Stimulated activated CD8-positive, alpha-beta memory T cell treated with anti-CD3 and anti-CD28 coated beads, Interleukin-15, amount 100 ng/mL, for 24 hours (primary cell): ENCODE measurements at regions not wholly inside any gene's neighbourhood (a gene's known extent, or its start where the extent isn't known, plus 50 kb on each side); places are given as distances from the start of the nearest gene placed in this dataset.

Experiments used
- DNase-seq: peaks from one replicate; pipeline ENCODE4 v3.0.0-alpha.2; 2020; ENCODE audit warnings: low read depth

GRCh38 chr1:4431491-4431890, 222.9 kb upstream of the AJAP1 start:
- no peak for DNase-seq

DNA sequence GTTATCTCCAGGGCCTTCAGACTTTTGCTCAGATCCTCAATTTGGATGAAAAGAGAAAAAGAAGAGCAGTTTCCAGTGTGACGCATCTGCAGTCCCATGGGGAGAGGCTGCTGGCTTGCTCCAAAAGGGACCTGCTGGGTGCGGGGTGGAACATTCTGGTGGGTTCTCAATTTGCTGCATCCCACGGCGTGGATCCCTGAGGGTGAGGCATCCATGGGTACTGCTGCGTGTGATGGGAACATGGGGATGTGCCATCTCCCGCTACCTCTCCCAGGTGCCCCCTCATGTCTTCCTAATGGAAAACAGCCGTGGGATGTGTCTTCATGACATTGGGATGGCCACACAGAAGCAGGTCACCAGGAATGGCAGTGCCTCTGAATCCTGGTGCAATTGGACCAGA, 221.3 kb upstream of the AJAP1 start:
- no peak for DNase-seq

DNA sequence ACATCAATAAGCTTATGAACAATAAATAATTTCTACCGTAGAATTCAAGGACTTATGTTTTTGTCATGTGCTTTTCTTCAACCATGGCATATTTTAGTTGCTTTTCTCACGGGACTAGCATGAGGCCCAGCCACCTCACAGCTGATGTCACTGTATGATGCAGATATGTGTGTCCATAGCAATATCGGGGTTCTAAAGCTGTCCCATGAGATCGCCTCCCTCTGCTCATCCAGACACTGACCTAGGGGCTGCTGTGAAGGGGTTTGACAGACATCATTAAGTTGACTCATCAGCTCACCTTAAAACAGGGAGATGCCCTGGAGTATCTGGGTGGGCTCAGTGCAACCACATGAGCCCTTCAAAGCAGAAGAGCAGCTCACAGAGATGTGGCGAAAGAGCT, 210.3 kb upstream of the AJAP1 start:
- no peak for DNase-seq

GRCh38 chr1:4447778-4448420, 206.5 kb upstream of the AJAP1 start:
- DNase-seq: no peak

- no peak for DNase-seq
These were observed 204.4 kb upstream of the AJAP1 start for GRCh38 chr1:4449972-4450371.

- no peak for DNase-seq
These were observed 201.7 kb upstream of the AJAP1 start for GRCh38 chr1:4452701-4453100.

DNA sequence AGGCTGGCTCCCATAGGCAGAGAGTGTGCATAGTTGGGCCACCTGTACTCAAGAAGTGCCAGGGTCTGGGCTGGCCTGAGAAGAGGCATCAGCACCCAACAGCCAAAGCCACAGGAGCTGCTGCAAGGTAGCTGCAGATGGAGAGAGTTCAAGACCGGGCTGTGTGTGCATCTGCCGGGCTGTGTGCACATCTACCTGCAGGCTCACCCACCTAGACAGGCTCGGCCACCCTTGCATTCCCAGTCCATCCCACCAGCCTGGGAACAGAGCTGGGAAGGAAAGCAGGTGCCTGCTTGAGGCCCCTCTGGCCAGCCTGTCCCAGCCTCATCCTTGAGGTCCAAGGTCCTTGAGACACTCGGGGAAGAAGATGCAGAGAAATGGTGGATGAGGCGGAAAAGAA, 194.4 kb upstream of the AJAP1 start:
- no peak for DNase-seq

GRCh38 chr1:4460651-4461050, 193.8 kb upstream of the AJAP1 start:
- no peak for DNase-seq

- DNase-seq: no peak
These were observed 192.6 kb upstream of the AJAP1 start for GRCh38 chr1:4461726-4462290.

GRCh38 chr1:4462831-4463484, 191.5 kb upstream of the AJAP1 start:
- DNase-seq: no peak

- no peak for DNase-seq
These were observed 190.8 kb upstream of the AJAP1 start for GRCh38 chr1:4463631-4464030.

DNA sequence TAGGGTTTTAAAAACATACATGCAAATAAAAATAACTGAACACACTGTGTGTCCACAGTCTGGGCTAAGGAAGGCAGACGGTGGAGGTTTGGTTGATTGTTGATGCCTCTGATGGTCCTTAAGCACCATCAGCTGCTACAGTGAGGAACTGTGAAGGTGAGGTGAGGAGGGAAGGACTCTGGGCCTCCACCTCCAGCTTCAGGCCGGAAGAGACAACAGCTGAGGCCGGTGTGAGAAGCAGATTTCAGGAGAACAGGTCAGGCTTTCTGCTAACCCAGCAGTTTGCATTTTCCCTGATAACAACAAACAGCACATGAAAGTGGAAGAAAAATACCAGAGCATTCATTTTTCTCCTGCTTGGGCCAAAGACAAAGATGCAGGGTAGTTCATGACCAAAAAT, 189.9 kb upstream of the AJAP1 start:
- no peak for DNase-seq

DNA sequence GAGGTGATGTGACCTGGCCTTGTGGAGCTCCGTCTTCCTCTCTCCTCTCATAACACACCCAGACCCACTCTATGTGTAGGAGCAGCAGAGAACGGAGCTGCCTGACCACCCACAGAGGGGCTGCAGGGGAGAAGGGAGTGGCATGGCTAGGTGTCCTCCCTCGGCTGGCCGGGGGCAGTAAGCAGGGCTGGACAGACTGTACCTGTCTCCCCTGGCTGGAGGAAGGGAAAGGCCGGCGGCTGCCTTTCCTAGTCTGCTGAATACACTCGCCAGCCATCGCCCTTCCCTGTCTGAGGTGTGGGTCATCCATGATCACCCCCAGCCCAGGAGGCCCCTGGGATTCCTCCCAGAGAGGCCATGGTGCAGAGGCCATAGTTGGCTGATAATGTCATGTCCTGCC, 187.2 kb upstream of the AJAP1 start:
- DNase-seq: no peak

GRCh38 chr1:4468386-4468785, 186.0 kb upstream of the AJAP1 start:
- no peak for DNase-seq

- DNase-seq: no peak
These were observed 185.4 kb upstream of the AJAP1 start for GRCh38 chr1:4468804-4469514.

DNA sequence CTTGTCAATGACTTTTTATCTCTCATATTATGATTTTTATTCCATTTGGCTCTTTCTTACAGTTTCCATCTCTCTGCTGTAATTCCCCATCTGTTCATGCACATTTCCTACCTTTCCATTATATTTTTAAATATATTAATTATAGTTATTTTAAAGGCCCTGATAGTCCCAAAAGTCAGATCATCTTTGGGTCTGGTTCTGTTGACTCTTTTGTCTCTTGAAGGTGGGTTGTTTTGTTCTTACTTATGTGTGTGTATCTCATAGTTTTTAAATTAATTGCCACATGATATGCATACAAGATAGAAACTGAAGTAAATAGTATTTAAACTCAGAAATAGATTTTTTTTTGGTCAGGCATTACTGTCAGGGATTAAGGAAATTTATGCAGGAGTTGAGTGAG, 178.0 kb upstream of the AJAP1 start:
- DNase-seq: no peak

- DNase-seq: no peak
These were observed 173.0 kb upstream of the AJAP1 start for GRCh38 chr1:4481451-4481850.

DNA sequence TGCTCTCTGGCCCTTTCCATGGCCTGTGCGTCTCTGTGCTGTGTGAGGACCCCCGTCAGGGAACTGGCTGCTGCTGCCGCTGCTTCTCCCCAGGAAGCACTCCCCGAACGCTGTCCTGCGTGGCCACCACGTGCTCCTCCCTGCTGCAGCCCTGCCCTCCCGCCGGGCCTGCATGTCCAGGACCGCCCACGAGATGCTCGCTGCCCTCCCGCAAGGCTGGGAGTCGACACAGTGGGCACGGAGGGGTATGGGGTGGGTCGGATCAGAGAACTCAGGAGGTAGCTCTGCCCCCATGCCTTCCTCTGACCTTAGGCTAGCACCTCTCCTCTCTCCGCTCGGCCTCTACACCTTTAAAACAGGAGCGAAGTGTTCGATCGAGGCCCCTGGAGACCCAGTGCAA, 171.9 kb upstream of the AJAP1 start:
- no peak for DNase-seq

DNA sequence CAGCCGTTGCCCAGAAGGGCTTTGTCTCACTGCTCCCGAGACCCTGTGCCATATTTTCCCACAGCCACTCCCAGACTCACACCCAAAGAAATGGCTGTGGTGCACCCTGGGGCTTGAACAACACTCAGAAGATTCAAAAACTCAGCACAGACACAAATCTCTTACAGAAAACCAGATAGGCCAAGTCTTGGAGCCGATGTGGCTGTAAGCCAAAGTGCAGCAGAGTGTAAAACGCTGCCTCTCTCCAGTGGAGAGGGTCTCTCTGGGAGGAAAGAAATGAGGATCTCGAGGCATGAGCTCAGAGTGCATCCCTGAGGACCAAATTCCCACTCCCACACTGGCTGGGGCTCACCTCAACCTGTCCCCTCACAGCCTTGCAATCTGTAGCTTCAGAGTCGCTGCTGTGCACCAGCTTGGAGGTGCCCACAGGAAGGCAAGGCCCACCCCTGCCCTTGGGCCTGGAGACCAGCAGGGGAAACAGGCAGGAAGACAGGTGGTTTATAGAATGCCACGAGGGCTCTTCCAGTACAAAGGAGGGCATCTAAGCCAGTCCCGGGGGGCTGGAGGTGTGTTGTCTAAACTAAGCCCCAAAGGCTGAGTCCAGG, 171.3 kb upstream of the AJAP1 start:
- no peak for DNase-seq

GRCh38 chr1:4485398-4485797, 169.0 kb upstream of the AJAP1 start:
- DNase-seq: no peak

DNA sequence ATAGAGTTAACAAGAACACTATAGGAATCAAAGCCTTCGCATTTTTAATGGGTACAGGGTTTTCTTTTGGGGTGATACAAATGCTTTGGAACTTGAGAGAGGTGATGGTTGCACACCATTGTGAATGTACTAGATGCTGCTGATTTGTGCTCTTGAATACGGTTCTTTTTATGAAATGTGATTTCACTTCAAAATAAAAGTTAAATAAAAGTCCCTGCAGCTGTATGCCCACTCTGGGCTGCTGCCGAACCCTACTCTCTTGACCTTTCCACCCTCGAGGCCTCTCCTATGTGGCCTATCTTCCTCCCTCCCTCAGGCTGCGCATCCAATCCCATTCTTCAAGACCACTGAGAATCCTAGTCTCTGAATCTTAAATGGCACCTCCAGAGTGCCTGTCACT, 168.5 kb upstream of the AJAP1 start:
- no peak for DNase-seq

GRCh38 chr1:4486408-4487120, 167.8 kb upstream of the AJAP1 start:
- DNase-seq: no peak
